ENCODE measurements at regions not wholly inside any gene's neighbourhood (a gene's known extent, or its start where the extent isn't known, plus 50 kb on each side); places are given as distances from the start of the nearest gene placed in this dataset.

GRCh38 chr6:1062786-1063545 lies 248.9 kb upstream of the FOXQ1 start:
- no peak for DNase-seq (ENCODE audit: low spot score)

- no peak for DNase-seq (ENCODE audit: low spot score)
Observed at GRCh38 chr6:1059596-1059995, 252.3 kb upstream of the FOXQ1 start.

- DNase-seq (ENCODE audit: low spot score) = no peak
Observed at GRCh38 chr6:1057490-1058135, 254.3 kb upstream of the FOXQ1 start.

- no peak for DNase-seq (ENCODE audit: low spot score)
Observed at GRCh38 chr6:1055015-1055921, 256.6 kb upstream of the FOXQ1 start.

- DNase-seq (ENCODE audit: low spot score) = no peak
Observed at GRCh38 chr6:1054653-1055014, 257.3 kb upstream of the FOXQ1 start.

GRCh38 chr6:1053586-1053985 lies 258.3 kb upstream of the FOXQ1 start:
- DNase-seq (ENCODE audit: low spot score) = no peak

- no peak for DNase-seq (ENCODE audit: low spot score)
Observed at GRCh38 chr6:1052262-1052661, 259.6 kb upstream of the FOXQ1 start.

GRCh38 chr6:1049900-1050299 lies 262.0 kb upstream of the FOXQ1 start:
- DNase-seq (ENCODE audit: low spot score) = no peak

- no peak for DNase-seq (ENCODE audit: low spot score)
Observed at GRCh38 chr6:1049170-1049569, 262.7 kb upstream of the FOXQ1 start.

- no peak for DNase-seq (ENCODE audit: low spot score)
Observed at GRCh38 chr6:1047981-1048541, 263.8 kb upstream of the FOXQ1 start.

GRCh38 chr6:1045239-1045638 lies 266.7 kb upstream of the FOXQ1 start:
- no peak for DNase-seq (ENCODE audit: low spot score)

- no peak for DNase-seq (ENCODE audit: low spot score)
Observed at GRCh38 chr6:1044040-1044836, 267.7 kb upstream of the FOXQ1 start.

GRCh38 chr6:1043458-1043836 lies 268.5 kb upstream of the FOXQ1 start:
- DNase-seq (ENCODE audit: low spot score) = no peak

- DNase-seq (ENCODE audit: low spot score) = no peak
Observed at GRCh38 chr6:1042583-1043457, 269.1 kb upstream of the FOXQ1 start.

GRCh38 chr6:1040393-1040792 lies 271.5 kb upstream of the FOXQ1 start:
- no peak for DNase-seq (ENCODE audit: low spot score)

- no peak for DNase-seq (ENCODE audit: low spot score)
Observed at GRCh38 chr6:1039746-1040145, 272.2 kb upstream of the FOXQ1 start.

- DNase-seq (ENCODE audit: low spot score) = no peak
Observed at GRCh38 chr6:1039191-1039590, 272.7 kb upstream of the FOXQ1 start.

- DNase-seq (ENCODE audit: low spot score) = no peak
Observed at GRCh38 chr6:1037430-1038202, 274.3 kb upstream of the FOXQ1 start.

- DNase-seq (ENCODE audit: low spot score) = no peak
Observed at GRCh38 chr6:1035401-1035800, 276.5 kb upstream of the FOXQ1 start.

GRCh38 chr6:1031720-1032119 lies 280.2 kb upstream of the FOXQ1 start:
- no peak for DNase-seq (ENCODE audit: low spot score)

All from CD4-positive, alpha-beta T cell treated with Interleukin-15 for 4 hours (primary cell).